Choroid plexus epithelial cell (primary cell): ENCODE measurements at regions not wholly inside any gene's neighbourhood (a gene's known extent, or its start where the extent isn't known, plus 50 kb on each side); places are given as distances from the start of the nearest gene placed in this dataset.

Experiments used
- DNase-seq: peaks from one replicate; pipeline ENCODE4 v3.0.0-alpha.2; 2010; ENCODE audit warnings: low read depth
- H3K4me3 ChIP-seq: 2 replicates; pipeline ENCODE4 v1.5.1; 2011; ENCODE audit warnings: low read depth, mild to moderate bottlenecking, control low read depth, low read length, moderate library complexity
- CTCF ChIP-seq: conservative IDR thresholded peaks from 2 replicates; pipeline ENCODE4 v1.5.1; 2011; ENCODE audit warnings: low read depth, mild to moderate bottlenecking, control low read depth, inconsistent platforms, low read length, moderate library complexity

DNA sequence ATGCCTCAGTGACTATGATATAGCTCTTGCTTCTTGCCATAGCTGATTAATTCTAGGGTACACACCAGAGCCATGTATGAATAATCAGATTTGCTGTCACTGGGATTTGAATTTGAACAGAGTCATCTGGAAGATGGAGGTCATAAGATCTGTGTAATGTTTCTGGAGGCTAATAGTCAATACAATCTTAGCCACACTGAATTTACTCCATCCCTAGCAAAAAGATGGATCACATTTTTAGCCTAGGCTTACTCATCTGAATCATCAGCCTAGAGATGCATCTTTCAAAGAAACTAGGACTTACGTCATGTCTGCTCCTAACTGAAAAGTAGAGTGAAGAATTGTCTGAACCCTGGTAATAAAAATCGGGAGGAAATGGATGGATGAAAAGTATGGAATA is 142.3 kb upstream of the ZNF804B start:
- TF ChIP-seq CTCF: no peak
- no peak overlapping the region for H3K4me3 ChIP-seq
- no peak for DNase-seq

- DNase-seq: no peak
- no peak overlapping the region for H3K4me3 ChIP-seq
- TF ChIP-seq CTCF: no peak
Measured at GRCh38 chr7:88615336-88615735, 144.2 kb upstream of the ZNF804B start.

DNA sequence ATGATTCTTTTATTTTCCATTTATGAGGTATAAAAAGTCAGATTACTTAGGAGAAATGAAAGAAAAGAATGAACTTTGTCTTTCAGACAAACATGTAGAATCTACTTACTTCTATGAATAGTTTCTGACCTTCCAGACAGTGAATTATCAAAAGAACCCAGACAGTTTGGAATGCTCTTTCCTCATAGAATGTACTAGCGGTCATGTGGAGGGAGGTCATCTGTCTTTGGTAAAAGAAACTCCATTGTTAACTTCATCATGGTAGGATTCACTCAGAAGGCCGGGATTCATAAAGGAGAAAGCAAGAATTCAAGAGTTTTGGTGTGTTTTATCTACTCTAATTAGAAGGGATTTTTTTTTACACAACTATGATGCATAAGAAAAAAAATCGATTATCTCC is 144.8 kb upstream of the ZNF804B start:
- no peak for TF ChIP-seq CTCF

DNA sequence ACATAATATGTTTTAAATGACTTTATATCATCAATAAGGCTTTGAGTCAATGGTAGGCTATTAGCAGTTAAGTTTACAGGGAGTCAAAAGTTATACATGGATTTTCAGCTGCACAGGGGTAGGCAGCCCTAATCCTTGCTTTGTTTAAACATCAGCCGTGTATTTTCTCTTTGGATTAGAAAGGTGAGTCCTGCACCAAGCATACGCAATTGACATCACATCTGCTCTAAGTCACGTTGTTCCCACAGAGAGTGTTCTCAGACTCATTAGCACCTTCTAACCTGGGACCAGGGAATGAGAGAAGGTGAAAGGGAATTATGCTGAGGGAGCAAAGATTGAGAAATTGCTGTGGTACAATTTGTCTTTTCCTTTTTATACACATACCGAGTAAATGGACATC is 148.6 kb upstream of the ZNF804B start:
- H3K4me3 ChIP-seq: no peak overlapping the region
- no peak for DNase-seq
- no peak for TF ChIP-seq CTCF

More for the DNA sequence above, 144.8 kb upstream of the ZNF804B start:
- DNase-seq: no peak
- no peak overlapping the region for H3K4me3 ChIP-seq

DNA sequence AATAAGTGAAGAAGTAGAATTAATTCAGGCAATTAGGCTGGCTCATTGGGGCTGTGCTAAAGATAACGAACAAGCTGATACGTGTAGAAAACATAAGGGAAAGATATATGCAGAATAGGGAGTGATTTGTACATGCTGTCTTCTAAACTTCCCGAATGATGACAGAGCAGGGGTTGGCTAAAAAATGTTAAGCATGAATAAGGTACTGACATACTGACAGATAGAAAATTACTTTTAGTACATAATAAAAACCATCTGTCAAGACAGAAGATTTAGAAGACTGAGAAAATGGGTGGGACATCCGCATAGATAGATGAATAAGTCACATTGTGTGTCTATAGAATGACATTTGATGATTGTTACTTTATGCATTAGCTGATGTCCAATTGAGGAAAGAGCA is 158.8 kb upstream of the ZNF804B start:
- DNase-seq: no peak
- H3K4me3 ChIP-seq: no peak overlapping the region
- TF ChIP-seq CTCF: no peak

DNA sequence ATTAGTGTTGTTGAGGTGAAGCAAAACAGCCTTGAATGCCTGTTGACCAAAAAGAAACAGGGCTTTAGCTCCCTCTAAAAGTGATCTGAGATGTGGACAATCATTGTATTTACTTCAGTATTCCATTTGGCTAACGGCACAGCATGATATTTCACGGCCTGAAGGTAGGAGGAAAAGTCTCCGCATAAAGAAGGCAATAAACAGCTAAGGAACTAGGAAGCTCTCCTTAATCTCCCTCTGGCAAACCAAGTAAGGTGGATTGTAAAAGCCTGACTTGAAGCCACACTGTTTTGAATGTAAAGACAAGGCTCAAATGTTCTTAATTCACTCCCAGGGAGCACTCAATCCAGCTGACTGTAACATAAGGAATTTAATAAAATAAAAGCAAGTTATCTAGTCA is 160.0 kb upstream of the ZNF804B start:
- no peak for TF ChIP-seq CTCF
- no peak for DNase-seq

GRCh38 chr7:88597941-88598425 is 161.5 kb upstream of the ZNF804B start:
- no peak overlapping the region for H3K4me3 ChIP-seq
- no peak for TF ChIP-seq CTCF
- no peak for DNase-seq

More for the DNA sequence above, 160.0 kb upstream of the ZNF804B start:
- no peak overlapping the region for H3K4me3 ChIP-seq
